ENCODE measurements at regions not wholly inside any gene's neighbourhood (a gene's known extent, or its start where the extent isn't known, plus 50 kb on each side); places are given as distances from the start of the nearest gene placed in this dataset.

GRCh38 chr18:34002130-34002529, 222.6 kb downstream of the NOL4 start:
- no peak overlapping the region for H3K4me3 ChIP-seq (replicated peaks; ENCODE audit: low read depth, low read length)

DNA sequence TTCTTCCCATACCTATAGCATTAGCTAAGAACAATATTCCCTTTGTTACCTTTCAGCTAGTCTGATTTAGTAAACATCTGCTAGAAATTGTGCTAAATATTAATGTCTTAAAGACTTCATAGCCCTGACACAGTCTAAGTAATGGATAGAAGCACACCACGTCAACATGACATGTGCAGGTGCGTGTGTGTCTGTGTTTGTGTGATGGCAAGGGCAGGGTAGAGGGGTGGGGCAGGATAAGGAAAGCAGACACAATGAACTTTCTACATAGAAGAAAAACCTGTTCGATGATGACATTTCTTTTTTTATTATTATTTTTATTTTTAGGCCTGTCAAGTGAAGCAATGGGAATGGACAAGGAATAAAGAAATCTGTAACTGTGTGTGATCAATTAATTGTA, 223.3 kb downstream of the NOL4 start:
- no peak for TF ChIP-seq CTCF (IDR thresholded peaks at IDR 0.05; ENCODE audit: low read length, missing control alignments)
- DNase-seq (ENCODE audit: low read depth): no peak
- no peak overlapping the region for H3K4me3 ChIP-seq (replicated peaks; ENCODE audit: low read depth, low read length)

More at GRCh38 chr18:34002130-34002529, 222.6 kb downstream of the NOL4 start:
- DNase-seq (ENCODE audit: low read depth): no peak
- no peak for TF ChIP-seq CTCF (IDR thresholded peaks at IDR 0.05; ENCODE audit: low read length, missing control alignments)

GRCh38 chr18:33987206-33987605, 237.5 kb downstream of the NOL4 start:
- TF ChIP-seq CTCF (IDR thresholded peaks at IDR 0.05; ENCODE audit: low read length, missing control alignments): no peak
- no peak overlapping the region for H3K4me3 ChIP-seq (replicated peaks; ENCODE audit: low read depth, low read length)
- no peak for DNase-seq (ENCODE audit: low read depth)

DNA sequence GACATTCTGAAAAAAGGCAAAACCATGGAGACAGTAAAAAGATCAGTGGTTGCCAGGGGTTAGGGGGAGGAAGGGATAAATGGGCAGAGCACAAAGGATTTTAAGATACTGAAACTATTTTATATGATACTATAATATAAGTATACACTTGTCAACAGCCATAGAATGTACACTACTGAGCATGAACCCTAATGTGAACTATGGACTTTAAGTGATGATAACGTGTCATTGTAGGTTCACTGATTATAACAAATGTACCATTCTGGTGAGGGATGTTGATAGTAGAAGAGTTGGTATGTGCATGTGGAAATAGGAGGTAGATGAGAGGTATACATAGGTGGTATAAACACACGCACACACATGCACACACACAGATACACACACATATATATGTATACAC, 241.6 kb downstream of the NOL4 start:
- DNase-seq (ENCODE audit: low read depth): no peak
- H3K4me3 ChIP-seq (replicated peaks; ENCODE audit: low read depth, low read length): no peak overlapping the region
- TF ChIP-seq CTCF (IDR thresholded peaks at IDR 0.05; ENCODE audit: low read length, missing control alignments): no peak

DNA sequence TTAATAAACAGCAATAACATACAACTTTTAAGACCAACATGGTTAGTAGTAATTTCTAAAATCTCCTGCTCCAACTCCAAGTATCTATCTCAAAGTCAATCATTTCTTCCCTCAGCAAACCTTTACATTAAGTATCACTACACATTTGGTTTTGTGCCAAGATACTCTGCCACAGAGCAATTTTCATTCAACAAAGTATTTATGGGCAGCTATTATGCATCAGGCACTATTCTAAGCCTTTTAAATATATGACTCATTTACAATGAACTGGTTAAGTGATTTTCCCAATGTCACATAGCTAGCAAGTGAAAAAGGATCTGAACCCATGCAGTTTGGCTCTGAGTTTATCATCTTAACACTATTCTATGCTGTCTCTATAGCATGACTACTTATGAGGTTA, 264.3 kb downstream of the NOL4 start:
- no peak for DNase-seq (ENCODE audit: low read depth)
- TF ChIP-seq CTCF (IDR thresholded peaks at IDR 0.05; ENCODE audit: low read length, missing control alignments): no peak
- no peak overlapping the region for H3K4me3 ChIP-seq (replicated peaks; ENCODE audit: low read depth, low read length)

- DNase-seq (ENCODE audit: low read depth): no peak
- TF ChIP-seq CTCF (IDR thresholded peaks at IDR 0.05; ENCODE audit: low read length, missing control alignments): no peak
- H3K4me3 ChIP-seq (replicated peaks; ENCODE audit: low read depth, low read length): no peak overlapping the region
Observed at GRCh38 chr18:33959609-33960008, 265.1 kb downstream of the NOL4 start.

GRCh38 chr18:33957707-33958106, 267.0 kb downstream of the NOL4 start:
- no peak overlapping the region for H3K4me3 ChIP-seq (replicated peaks; ENCODE audit: low read depth, low read length)
- DNase-seq (ENCODE audit: low read depth): no peak
- TF ChIP-seq CTCF (IDR thresholded peaks at IDR 0.05; ENCODE audit: low read length, missing control alignments): no peak
